ENCODE measurements at regions not wholly inside any gene's neighbourhood (a gene's known extent, or its start where the extent isn't known, plus 50 kb on each side); places are given as distances from the start of the nearest gene placed in this dataset.

GRCh38 chr21:39107739-39108138 lies 75.5 kb downstream of the PSMG1 start:
- DNase-seq (ENCODE audit: low spot score), result no peak
- Histone ChIP-seq H3K9me3 (ENCODE audit: control insufficient read depth in 4 of 4, low read length in 3 of 4) (no peaks in the 10 kb centered on the region), H3K36me3 (ENCODE audit: control insufficient read depth in 4 of 4, insufficient read depth in 3 of 4, low read depth in 1 of 4, low read length in 3 of 4) (no peaks in the 10 kb centered on the region), H3K27ac (ENCODE audit: low read depth in 1 of 2, low read length in 2 of 2) (no peak overlapping the region), H3K9ac (ENCODE audit: low read depth in 1 of 2, low read length in 2 of 2) (no peak overlapping the region), H3K4me3 (ENCODE audit: low read depth in 1 of 3, low read length in 3 of 3) (no peak overlapping the region), H3K4me1 (ENCODE audit: control insufficient read depth in 4 of 4, insufficient read depth in 4 of 4, low read length in 3 of 4) (no peaks in the 10 kb centered on the region), H3K27me3 (ENCODE audit: control insufficient read depth in 4 of 4, insufficient read depth in 4 of 4, low read length in 3 of 4) (no peaks in the 10 kb centered on the region)
- no peak for TF ChIP-seq MAX (IDR thresholded peaks at IDR 0.05)
- no peak for TF ChIP-seq FOXA2 (IDR thresholded peaks at IDR 0.05)
- TF ChIP-seq GABPA (IDR thresholded peaks at IDR 0.05 in 1 of 2, conservative IDR thresholded peaks at IDR 0.05 in 1 of 2), result no peak
- TF ChIP-seq REST (IDR thresholded peaks at IDR 0.05), result no peak
- no peak for TF ChIP-seq EGR1 (IDR thresholded peaks at IDR 0.05; ENCODE audit: low read depth in 2 of 2)
- TF ChIP-seq HNF4G (IDR thresholded peaks at IDR 0.05), result no peak
- TF ChIP-seq ATF3 (IDR thresholded peaks at IDR 0.05), result no peak
- TF ChIP-seq NR2F2 (IDR thresholded peaks at IDR 0.05), result no peak
- TF ChIP-seq HNF4A (conservative IDR thresholded peaks at IDR 0.05), result no peak
- TF ChIP-seq YY1 (IDR thresholded peaks at IDR 0.05), result no peak
- TF ChIP-seq ZBTB33 (IDR thresholded peaks at IDR 0.05), result no peak
- TF ChIP-seq RAD21 (IDR thresholded peaks at IDR 0.05), result no peak
- TF ChIP-seq RXRA (IDR thresholded peaks at IDR 0.05), result no peak
- no peak for TF ChIP-seq FOXA1 (IDR thresholded peaks at IDR 0.05)
- no peak for TF ChIP-seq JUND (IDR thresholded peaks at IDR 0.05)
- TF ChIP-seq CTCF (IDR thresholded peaks at IDR 0.05; ENCODE audit: low read depth, low read length, missing input control), result no peak
- no peak for TF ChIP-seq TAF1 (conservative IDR thresholded peaks at IDR 0.05)
- TF ChIP-seq SP1 (IDR thresholded peaks at IDR 0.05), result no peak
- WGBS, result 94% methylated on average over 13 of the region's 13 CpGs
